ENCODE measurements at regions not wholly inside any gene's neighbourhood (a gene's known extent, or its start where the extent isn't known, plus 50 kb on each side); places are given as distances from the start of the nearest gene placed in this dataset.
"Not testable (repeated sequence)": the region's sequence is repeated elsewhere in the genome, so short reads cannot be mapped to it uniquely, and the experiment has no call there.

- DNase-seq (ENCODE audit: low spot score), result no peak
- in situ Hi-C loops (cut with HindIII; ENCODE audit: low sequenced_read_pairs), result no loop called here
Observed at GRCh38 chr3:5951026-5951425, 763.5 kb downstream of the EDEM1 start.

- no peak for DNase-seq (ENCODE audit: low spot score)
- in situ Hi-C loops (cut with HindIII; ENCODE audit: low sequenced_read_pairs), result no loop called here
Observed at GRCh38 chr3:5972586-5972985, 785.1 kb downstream of the EDEM1 start.

- DNase-seq (ENCODE audit: low spot score), result no peak
- in situ Hi-C loops (cut with HindIII; ENCODE audit: low sequenced_read_pairs), result no loop called here
Observed at GRCh38 chr3:5974630-5975322, 787.3 kb downstream of the EDEM1 start.

- in situ Hi-C loops (cut with HindIII; ENCODE audit: low sequenced_read_pairs), result no loop called here
- no peak for DNase-seq (ENCODE audit: low spot score)
Observed at GRCh38 chr3:5977331-5977730, 789.8 kb downstream of the EDEM1 start.

DNA sequence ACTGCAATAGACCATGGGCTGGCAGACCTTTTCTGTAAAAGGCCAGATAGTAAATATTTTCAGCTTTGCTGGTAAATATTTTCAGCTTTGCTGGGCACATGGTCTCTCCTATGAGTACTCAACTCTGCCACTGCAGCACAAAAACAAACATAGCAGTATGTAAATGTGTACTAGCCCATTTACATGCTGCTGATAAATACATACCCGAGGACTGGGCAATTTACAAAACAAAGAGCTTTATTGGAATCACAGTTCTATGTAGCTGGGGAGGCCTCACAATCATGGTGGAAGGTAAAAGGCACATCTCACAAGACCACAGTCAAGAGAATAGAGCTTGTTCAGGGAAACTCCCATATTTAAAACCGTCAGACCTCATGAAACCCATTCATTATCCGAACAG lies 793.0 kb downstream of the EDEM1 start:
- in situ Hi-C loops (cut with HindIII; ENCODE audit: low sequenced_read_pairs), result no loop called here
- DNase-seq (ENCODE audit: low spot score), result no peak

GRCh38 chr3:5994651-5995050 lies 807.1 kb downstream of the EDEM1 start:
- no peak for DNase-seq (ENCODE audit: low spot score)
- in situ Hi-C loops (cut with HindIII; ENCODE audit: low sequenced_read_pairs), result no loop called here

DNA sequence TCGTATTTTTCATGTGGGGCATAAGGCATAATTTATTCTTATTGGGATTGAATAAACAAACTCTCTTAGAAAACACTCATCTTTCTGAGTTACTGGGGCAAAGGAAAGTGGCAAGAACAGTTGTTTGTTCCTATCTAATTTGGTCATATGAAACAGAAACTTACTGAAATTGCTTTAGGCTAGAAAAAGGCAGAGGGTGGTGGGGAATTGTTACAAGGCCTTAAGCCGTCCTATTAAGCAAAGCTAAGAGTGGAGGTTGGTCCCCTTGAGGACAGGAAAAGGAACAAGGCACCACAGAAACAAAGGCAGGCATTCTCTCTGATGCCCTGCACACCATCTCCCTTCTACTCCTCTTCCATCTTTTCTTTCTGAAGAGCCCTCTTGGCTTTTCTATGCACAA lies 830.9 kb downstream of the EDEM1 start:
- no peak for DNase-seq (ENCODE audit: low spot score)
- in situ Hi-C loops (cut with HindIII; ENCODE audit: low sequenced_read_pairs), result no loop called here

DNA sequence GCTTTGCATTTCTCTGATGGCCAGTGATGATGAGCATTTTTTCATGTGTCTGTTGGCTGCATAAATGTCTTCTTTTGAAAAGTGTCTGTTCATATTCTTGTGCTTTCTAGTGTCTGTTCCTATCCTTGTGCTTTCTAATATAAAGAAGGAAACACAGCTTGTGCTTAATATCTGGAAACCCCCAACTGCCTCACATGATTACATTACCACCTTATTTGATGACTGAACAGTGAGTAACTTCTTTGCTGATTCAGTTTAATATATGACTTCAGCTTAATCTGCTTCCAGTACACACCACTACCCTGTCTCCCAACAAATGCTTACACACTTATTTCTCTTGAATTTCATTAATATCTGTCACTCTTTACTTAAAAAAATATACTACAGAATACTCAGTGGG lies 835.1 kb downstream of the EDEM1 start:
- in situ Hi-C loops (cut with HindIII; ENCODE audit: low sequenced_read_pairs), result no loop called here
- DNase-seq (ENCODE audit: low spot score), result no peak

DNA sequence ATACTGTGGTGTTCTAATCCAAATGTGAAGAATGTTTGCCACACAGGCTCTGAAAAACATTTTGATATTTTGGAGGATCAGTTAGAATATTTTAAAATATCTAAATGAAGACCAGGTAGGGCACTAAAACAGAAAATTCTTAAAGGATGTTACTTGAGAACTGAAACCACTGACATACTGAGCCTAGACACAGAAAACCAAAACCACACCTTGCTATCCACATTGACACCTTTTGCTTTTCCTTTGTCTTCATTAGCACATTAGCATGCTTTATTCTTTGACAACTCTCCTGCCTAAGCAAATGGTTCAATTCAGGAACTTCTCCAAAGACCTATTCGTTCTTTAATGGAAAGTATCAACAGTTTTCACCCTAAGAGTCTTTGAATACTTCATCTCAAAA lies 835.9 kb upstream of the GRM7 start:
- in situ Hi-C loops (cut with HindIII; ENCODE audit: low sequenced_read_pairs), result no loop called here
- DNase-seq (ENCODE audit: low spot score), result no peak

DNA sequence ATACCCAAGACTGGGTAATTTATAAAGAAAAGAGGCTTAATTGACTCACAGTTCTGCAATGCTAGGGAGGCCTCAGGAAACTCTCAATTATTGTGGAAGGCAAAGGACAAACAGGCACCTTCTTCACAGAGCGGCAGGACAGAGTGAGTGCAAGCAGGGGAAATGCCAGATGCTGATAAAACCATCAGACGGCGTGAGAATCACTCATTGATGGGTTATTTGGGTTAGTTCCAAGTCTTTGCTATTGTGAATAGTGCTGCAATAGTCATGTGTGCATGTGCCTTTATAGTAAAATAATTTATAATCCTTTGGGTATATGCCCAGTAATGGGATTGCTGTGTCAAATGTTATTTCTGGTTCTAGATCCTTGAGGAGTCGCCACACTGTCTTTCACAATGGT lies 830.3 kb upstream of the GRM7 start:
- in situ Hi-C loops (cut with HindIII; ENCODE audit: low sequenced_read_pairs); DNase-seq (ENCODE audit: low spot score): not testable (repeated sequence)

DNA sequence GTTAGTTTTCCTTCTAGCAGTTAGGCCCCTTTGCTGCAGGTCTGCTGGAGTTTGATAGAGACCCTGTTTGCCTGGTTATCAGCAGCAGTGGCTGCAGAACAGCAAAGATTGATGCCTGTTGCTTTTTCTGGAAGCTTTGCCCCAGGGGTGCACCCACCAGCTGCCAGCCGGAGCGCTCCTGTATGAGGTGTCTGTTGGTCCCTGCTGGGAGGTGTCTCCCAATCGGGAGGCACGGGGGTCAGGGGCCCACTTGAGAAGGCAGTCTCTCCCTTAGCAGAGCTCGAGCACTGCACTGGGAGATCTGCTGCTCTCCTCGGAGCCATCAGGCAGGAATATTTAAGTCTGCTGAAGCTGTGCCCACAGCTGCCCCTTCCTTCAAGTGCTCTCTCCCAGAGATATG lies 825.3 kb upstream of the GRM7 start:
- DNase-seq (ENCODE audit: low spot score), result no peak
- in situ Hi-C loops (cut with HindIII; ENCODE audit: low sequenced_read_pairs), result no loop called here

DNA sequence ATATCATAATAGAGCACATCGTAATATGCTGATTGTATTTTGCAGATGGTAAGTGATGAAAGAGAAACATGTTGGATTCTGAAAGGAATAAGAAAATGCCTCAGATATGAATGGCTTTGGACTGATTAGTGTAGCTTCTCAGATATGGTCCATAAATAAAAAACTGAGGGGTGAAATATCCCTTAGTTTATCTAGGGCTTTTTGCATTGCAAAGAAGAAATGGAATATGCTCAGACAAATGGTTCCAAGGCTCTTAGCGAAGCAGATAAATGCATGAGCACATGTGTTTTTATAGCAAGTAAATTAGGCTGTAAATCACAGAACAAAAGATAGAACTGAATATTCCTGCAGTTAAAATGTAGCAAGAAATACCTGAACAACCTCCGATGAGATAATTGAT lies 820.9 kb upstream of the GRM7 start:
- no peak for DNase-seq (ENCODE audit: low spot score)

DNA sequence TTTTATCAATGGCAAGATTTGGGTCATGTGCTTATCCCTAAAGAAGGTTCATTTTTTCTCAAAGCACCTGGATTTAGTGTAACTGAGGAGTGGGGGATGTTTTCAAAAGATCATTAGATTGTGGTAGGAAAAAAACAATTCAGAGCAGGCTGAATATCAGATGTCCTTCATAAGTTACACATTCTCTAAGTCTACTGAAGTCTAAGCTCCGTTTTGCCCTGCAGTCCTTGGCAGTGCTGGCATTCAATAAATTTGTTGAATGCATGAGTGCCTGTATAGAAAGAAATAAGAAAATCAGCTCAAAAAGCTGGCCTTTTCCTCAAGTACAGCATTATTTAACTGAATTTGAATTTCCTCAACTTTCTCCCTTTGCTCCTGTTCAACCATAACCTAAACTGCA lies 819.0 kb upstream of the GRM7 start:
- DNase-seq (ENCODE audit: low spot score), result no peak
- in situ Hi-C loops (cut with HindIII; ENCODE audit: low sequenced_read_pairs), result no loop called here

More for the DNA sequence above, 820.9 kb upstream of the GRM7 start:
- in situ Hi-C loops (cut with HindIII; ENCODE audit: low sequenced_read_pairs), result no loop called here

GRCh38 chr3:6047016-6047415 lies 813.9 kb upstream of the GRM7 start:
- DNase-seq (ENCODE audit: low spot score), result no peak
- in situ Hi-C loops (cut with HindIII; ENCODE audit: low sequenced_read_pairs), result no loop called here

GRCh38 chr3:6060251-6060650 lies 800.7 kb upstream of the GRM7 start:
- no peak for DNase-seq (ENCODE audit: low spot score)
- in situ Hi-C loops (cut with HindIII; ENCODE audit: low sequenced_read_pairs), result no loop called here

DNA sequence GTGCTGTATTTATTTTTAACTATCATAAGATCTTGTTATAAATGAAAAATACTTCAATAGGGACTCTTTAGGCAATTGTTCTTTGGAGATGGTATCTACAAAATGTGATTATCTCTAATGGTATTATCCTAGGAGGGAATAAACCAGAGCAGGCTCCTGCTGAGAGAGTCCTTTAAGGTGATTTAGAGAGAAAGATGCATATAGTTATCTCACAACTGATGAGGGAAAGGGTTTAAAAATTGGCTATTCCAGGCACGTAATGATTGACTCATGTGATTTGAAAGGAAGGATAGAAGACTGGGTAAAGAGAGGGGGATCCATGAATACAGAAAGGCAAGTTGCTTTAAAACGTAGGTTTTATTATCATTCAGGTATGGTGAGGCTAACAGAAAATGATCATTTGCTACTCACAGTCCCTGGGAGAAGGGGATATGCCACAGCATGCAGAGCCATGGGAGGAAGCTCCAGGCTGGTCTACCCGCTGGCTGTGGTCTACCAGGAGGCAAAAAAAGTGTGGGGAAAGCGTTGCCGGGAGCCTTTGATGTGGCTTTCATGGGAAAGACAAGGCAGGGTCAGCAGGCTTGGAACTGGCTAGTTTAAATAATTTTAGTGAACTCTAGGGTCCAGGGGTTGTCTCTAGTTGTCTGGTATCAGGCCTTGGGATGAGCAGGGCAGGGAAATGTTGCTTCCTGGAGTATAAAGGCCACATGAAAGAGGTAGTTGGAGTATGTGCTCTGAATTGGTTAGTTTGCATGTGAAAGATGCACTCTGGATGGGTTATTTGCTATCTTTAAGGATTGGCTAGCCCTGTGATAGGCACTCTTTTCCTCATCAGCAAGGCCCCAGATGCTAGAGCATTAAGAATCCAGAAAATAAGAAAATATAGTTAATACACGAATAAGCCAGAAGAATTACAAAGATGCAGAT lies 798.4 kb upstream of the GRM7 start:
- DNase-seq (ENCODE audit: low spot score), result no peak
- in situ Hi-C loops (cut with HindIII; ENCODE audit: low sequenced_read_pairs), result no loop called here

GRCh38 chr3:6066397-6066796 lies 794.5 kb upstream of the GRM7 start:
- DNase-seq (ENCODE audit: low spot score), result no peak
- in situ Hi-C loops (cut with HindIII; ENCODE audit: low sequenced_read_pairs), result no loop called here

- in situ Hi-C loops (cut with HindIII; ENCODE audit: low sequenced_read_pairs); DNase-seq (ENCODE audit: low spot score): not testable (repeated sequence)
Observed at GRCh38 chr3:6066868-6067578, 793.9 kb upstream of the GRM7 start.

- in situ Hi-C loops (cut with HindIII; ENCODE audit: low sequenced_read_pairs), result no loop called here
- no peak for DNase-seq (ENCODE audit: low spot score)
Observed at GRCh38 chr3:6074952-6075351, 786.0 kb upstream of the GRM7 start.

DNA sequence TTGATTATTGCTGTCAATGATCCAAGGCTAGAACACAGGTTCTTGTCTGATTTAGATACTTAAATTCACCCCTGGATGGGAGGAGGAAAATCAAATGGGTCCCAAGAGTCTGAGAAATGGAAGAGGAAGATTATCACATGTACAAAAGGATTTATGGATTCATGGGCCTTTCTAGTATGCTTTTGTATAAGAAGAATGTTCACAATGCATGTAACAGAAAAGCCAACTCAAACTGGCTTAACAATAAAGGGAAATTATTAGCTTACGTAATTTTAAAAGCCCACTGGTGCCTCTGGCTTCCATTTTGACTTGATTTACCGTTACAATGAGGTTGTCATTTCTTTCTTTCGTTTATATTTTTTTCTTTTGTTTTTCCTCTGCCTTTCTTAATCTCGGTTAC lies 782.5 kb upstream of the GRM7 start:
- in situ Hi-C loops (cut with HindIII; ENCODE audit: low sequenced_read_pairs), result no loop called here
- DNase-seq (ENCODE audit: low spot score), result no peak

All from G401 (cell line).